Esophagus squamous epithelium (tissue), 4 donors: ENCODE measurements at regions not wholly inside any gene's neighbourhood (a gene's known extent, or its start where the extent isn't known, plus 50 kb on each side); places are given as distances from the start of the nearest gene placed in this dataset.

Experiments used
- CTCF ChIP-seq, 6 experiments: fragments of 450-650 bp in 4 of 6; fragments of 200-600 bp in 2 of 6; sonication (generic) in 2 of 6; IDR thresholded peaks; one replicate each; pipeline ENCODE4 v1.5.1; 2016 to 2019; ENCODE audit warnings: antibody characterized with exemption in 6 of 6, mild to moderate bottlenecking in 4 of 6, moderate library complexity in 4 of 6
- POLR2A ChIP-seq, 4 donors: fragments of 450-650 bp; IDR thresholded peaks; one replicate each; pipeline ENCODE4 v1.6.1; 2017; ENCODE audit warnings: antibody characterized with exemption in 4 of 4, mild to moderate bottlenecking in 4 of 4, moderate library complexity in 3 of 4

GRCh38 chr10:21057989-21058388 is 160.9 kb upstream of the NEBL start:
- TF ChIP-seq CTCF (IDR thresholded peaks at IDR 0.05) (no peak), POLR2A (IDR thresholded peaks at IDR 0.05) (no peak)
